ENCODE measurements at regions not wholly inside any gene's neighbourhood (a gene's known extent, or its start where the extent isn't known, plus 50 kb on each side); places are given as distances from the start of the nearest gene placed in this dataset.

GRCh38 chr16:65772134-65772732 is 594.3 kb upstream of the CDH5 start:
- TF ChIP-seq, protein P1, sequence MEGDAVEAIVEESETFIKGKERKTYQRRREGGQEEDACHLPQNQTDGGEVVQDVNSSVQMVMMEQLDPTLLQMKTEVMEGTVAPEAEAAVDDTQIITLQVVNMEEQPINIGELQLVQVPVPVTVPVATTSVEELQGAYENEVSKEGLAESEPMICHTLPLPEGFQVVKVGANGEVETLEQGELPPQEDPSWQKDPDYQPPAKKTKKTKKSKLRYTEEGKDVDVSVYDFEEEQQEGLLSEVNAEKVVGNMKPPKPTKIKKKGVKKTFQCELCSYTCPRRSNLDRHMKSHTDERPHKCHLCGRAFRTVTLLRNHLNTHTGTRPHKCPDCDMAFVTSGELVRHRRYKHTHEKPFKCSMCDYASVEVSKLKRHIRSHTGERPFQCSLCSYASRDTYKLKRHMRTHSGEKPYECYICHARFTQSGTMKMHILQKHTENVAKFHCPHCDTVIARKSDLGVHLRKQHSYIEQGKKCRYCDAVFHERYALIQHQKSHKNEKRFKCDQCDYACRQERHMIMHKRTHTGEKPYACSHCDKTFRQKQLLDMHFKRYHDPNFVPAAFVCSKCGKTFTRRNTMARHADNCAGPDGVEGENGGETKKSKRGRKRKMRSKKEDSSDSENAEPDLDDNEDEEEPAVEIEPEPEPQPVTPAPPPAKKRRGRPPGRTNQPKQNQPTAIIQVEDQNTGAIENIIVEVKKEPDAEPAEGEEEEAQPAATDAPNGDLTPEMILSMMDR (IDR thresholded peaks at IDR 0.05; ENCODE audit: borderline replicate concordance, insufficient read depth, low read depth, low read length), result no peak
- H3K4me3 ChIP-seq (ENCODE audit: low read depth, low read length), result no peak overlapping the region

- TF ChIP-seq, protein P1 (IDR thresholded peaks at IDR 0.05; ENCODE audit: borderline replicate concordance, insufficient read depth, low read depth, low read length), result no peak
- H3K4me3 ChIP-seq (ENCODE audit: low read depth, low read length), result no peak overlapping the region
Measured at GRCh38 chr16:65771707-65772106, 594.8 kb upstream of the CDH5 start.

GRCh38 chr16:65770752-65771151 is 595.7 kb upstream of the CDH5 start:
- TF ChIP-seq, protein P1 (IDR thresholded peaks at IDR 0.05; ENCODE audit: borderline replicate concordance, insufficient read depth, low read depth, low read length), result no peak
- H3K4me3 ChIP-seq (ENCODE audit: low read depth, low read length), result no peak overlapping the region

DNA sequence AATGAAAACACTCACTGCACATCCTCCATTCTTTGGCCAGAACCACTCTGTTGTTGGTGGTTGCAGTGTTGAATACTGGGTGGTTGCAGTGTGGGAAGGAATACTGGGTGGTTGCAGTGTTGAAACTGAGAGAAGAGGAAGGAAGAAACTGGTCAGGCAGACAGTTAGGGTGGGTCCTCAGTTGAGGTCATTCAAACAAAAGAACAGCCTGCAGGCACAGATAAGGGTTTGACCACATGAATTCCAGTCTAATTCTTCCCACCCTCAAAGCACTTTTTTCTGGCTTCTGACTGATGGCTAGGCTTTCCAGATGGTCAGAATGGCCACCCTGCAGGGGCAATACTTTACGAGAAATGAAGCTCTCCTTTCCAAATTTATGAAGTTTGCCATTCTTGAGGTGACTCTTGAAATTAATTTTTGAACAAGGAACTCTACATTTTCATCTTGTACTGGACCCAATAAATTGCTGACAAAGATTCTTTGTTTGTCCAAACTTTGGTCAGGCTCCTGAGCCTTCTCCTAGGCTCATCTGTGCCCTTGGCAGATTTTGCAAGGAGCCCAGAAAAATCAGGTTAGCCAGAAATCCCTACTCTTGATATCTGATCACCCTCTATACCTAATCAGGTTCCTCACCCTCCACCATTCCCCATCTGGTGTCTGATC is 596.6 kb upstream of the CDH5 start:
- no peak overlapping the region for H3K4me3 ChIP-seq (ENCODE audit: low read depth, low read length)
- TF ChIP-seq, protein P1 (IDR thresholded peaks at IDR 0.05; ENCODE audit: borderline replicate concordance, insufficient read depth, low read depth, low read length), result no peak

DNA sequence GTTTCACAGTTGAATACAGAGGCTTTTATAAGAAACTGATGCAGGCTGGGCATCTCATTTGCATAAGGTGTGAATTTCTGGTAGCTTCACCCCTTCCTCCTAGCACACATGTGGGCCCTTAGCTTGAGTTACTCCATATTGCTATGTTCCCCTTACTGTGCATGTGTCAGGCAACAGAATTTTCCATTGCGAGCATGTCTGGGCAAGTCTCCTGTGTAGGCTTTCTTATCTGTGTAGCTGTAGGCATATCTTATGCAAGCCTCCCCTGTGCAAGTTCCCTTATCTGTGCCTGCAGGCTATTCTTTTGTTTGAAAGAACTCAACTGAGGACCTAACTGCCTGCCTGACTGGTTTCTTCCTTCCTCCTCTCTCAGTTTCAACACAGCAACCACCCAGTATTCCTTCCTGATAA is 597.4 kb upstream of the CDH5 start:
- TF ChIP-seq, protein P1 (IDR thresholded peaks at IDR 0.05; ENCODE audit: borderline replicate concordance, insufficient read depth, low read depth, low read length), result no peak

DNA sequence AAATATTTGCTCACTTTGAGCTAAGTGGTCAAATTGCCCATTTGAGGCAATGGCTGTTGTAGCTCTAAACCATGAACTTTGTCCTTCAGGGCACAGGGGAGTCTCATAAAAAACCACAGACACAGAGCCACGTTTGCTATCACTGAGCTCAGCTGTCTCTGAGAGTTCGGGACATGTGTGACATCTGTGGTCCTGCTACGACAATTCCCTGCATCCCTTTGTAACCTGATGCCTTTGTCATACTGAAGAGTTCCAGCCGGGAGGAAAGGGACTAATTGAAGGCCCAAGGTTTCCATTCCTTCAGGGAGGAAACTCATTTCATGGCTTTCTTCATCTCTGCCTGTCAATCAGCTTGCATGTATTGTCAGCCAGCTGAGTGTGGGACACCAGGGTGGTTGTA is 599.4 kb upstream of the CDH5 start:
- no peak overlapping the region for H3K4me3 ChIP-seq (ENCODE audit: low read depth, low read length)

More for the DNA sequence above, 597.4 kb upstream of the CDH5 start:
- H3K4me3 ChIP-seq (ENCODE audit: low read depth, low read length), result no peak overlapping the region

More for the DNA sequence above, 599.4 kb upstream of the CDH5 start:
- TF ChIP-seq, protein P1 (IDR thresholded peaks at IDR 0.05; ENCODE audit: borderline replicate concordance, insufficient read depth, low read depth, low read length), result no peak

All from GM12875 (cell line).